SW 1271 (cell line): ENCODE measurements at regions not wholly inside any gene's neighbourhood (a gene's known extent, or its start where the extent isn't known, plus 50 kb on each side); places are given as distances from the start of the nearest gene placed in this dataset.

Experiments used
- DNase-seq, 2 experiments: peaks; one replicate each; lab custom pipeline; 2025; lab: John Stamatoyannopoulos, UW

DNA sequence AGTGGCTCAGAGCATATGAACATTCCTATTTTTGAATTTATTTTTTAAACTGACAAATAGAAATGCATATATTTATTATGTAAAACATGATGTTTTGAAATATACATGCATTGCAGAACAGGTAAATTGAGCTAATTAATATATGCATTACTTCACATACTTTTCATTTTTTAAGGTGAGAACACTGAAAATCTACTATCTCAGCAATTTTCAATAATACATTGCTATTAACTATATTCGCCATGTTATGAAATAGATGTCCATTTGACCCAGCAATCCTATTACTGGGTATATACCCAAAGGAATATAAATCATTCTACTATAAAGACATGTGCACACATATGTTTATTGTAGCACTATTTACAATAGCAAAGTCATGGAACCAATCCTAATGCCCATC lies 717.7 kb upstream of the PIK3C3 start:
- no peak for DNase-seq

DNA sequence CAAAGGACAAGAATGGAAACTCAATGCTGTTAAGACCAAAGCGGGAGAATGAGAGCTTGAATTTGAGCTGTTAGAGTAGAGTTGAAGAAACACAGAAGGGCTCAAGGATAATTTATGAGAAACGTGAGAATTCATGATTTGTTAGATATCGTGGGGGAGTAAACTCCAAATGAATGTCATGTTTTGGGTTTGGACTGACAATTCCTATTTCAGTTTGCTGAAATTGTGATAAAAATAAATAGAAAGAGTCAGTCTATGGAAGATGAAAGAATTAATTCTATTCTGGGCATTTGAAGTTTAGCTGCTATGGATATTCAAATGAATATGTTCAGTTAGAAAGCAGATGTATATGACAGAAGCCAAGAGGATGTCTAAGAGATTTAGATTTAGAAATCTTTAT lies 723.4 kb upstream of the PIK3C3 start:
- DNase-seq, result no peak

DNA sequence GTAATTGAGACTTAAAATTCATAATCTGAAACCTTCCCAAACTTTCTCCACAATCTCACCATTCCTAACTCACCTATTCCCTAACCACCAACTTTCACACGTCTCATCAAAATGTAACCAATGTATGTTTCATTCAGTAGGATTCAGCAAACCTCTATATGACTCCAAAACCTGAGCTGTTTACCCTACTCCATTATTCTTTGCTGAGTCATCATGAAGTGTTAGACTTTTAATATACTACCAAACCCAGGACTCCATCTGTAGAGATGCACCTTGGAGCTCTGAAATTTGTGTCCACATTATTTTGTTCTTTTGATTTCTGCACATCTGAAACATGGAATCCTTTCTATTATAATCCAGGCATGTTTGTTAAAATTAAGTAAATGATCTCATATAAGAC lies 727.0 kb upstream of the PIK3C3 start:
- no peak for DNase-seq

- no peak for DNase-seq
These were observed 728.1 kb upstream of the PIK3C3 start for GRCh38 chr18:41226911-41227310.

GRCh38 chr18:41226186-41226585 lies 728.8 kb upstream of the PIK3C3 start:
- DNase-seq, result no peak

DNA sequence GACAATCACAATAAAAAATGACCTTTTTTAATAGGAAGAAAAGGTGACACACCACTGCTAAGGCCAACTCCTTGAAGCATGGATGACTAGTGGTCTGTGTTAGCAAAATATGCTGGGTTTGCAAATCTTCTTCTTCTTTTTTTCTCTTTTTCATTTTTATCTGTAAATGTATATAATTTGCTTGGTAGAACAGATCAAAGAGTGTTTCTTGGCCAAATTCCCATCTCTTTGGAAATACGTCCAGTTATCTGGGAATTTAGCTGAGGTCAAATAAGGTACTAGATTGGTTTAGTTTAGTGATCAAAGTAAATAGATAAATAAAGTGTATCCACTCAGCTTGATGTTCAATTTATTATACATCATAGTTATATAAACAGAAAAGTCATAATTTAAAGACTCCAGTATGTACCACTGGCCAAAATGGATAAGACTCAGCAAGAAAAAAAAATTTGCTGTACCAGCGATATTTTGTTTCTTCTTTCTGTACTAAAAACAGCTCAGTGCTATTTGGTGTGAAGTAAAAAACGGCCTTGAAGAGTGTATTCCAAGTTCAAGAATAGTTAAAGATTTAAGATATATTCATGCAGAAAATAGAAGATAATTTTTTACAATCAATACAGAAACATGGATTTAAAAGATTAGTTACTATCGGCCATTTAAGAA lies 738.6 kb upstream of the PIK3C3 start:
- DNase-seq, result no peak

DNA sequence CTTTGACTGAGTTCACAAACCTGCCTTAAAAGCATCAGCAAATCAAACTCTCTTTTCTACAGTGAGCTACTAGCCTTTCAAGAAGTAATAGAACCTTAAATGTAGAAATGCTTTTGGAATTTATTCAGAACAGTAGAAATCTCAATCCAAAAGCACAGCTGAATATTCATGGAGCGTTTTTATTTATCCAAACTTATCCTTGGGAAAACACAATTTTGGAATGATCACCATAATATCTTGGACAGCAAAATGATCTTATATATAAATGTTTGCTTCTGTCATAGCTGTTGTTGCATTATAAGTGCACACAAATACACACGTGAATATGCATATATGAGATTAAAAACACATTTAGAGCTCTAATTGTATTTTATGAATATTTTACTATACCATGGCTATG lies 747.3 kb upstream of the PIK3C3 start:
- DNase-seq, result no peak

- no peak for DNase-seq
These were observed 748.6 kb upstream of the PIK3C3 start for GRCh38 chr18:41206341-41206830.

GRCh38 chr18:41199212-41199611 lies 755.8 kb upstream of the PIK3C3 start:
- DNase-seq, result no peak

GRCh38 chr18:41197967-41198366 lies 757.1 kb upstream of the PIK3C3 start:
- no peak for DNase-seq

- no peak for DNase-seq
These were observed 784.7 kb upstream of the PIK3C3 start for GRCh38 chr18:41170346-41170745.

DNA sequence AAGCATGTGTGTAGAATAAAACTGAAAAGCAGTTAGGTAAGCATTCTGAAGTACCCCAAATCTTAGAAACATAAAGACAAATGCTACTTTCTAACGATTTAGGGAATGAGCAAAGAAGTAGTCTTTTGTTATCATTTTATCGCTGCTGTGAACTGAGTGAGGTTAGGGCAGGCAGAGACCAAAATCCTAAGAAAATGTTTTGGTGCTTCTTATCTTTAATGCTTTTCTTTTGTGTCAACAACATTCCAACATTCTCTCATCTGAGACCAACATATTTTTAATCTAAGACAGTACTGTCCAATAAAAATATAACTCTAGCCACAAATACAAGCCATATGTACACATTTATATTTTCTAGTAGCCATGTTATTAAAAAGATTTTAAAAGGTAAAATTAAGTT lies 789.4 kb upstream of the PIK3C3 start:
- DNase-seq, result no peak

- no peak for DNase-seq
These were observed 792.3 kb upstream of the PIK3C3 start for GRCh38 chr18:41162781-41163180.

DNA sequence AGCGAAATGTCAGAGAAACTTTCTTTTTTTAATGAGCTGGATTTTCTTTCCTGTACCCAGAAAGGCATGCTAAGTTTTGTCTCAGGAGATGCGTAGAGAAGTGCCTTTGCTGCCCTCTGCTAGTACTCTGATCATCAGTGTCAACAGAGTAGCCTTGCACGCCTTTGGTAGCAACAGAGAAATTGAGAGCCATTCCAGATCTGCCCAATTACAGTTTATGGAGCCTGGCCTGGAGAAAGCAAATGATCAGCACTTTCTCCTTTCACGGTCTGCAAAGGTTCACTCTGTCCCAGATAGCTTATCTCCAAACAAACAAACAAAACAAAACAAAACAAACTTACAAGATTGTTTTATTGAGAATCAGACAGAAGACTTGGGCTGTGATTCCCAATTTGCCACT lies 792.8 kb upstream of the PIK3C3 start:
- DNase-seq, result no peak

DNA sequence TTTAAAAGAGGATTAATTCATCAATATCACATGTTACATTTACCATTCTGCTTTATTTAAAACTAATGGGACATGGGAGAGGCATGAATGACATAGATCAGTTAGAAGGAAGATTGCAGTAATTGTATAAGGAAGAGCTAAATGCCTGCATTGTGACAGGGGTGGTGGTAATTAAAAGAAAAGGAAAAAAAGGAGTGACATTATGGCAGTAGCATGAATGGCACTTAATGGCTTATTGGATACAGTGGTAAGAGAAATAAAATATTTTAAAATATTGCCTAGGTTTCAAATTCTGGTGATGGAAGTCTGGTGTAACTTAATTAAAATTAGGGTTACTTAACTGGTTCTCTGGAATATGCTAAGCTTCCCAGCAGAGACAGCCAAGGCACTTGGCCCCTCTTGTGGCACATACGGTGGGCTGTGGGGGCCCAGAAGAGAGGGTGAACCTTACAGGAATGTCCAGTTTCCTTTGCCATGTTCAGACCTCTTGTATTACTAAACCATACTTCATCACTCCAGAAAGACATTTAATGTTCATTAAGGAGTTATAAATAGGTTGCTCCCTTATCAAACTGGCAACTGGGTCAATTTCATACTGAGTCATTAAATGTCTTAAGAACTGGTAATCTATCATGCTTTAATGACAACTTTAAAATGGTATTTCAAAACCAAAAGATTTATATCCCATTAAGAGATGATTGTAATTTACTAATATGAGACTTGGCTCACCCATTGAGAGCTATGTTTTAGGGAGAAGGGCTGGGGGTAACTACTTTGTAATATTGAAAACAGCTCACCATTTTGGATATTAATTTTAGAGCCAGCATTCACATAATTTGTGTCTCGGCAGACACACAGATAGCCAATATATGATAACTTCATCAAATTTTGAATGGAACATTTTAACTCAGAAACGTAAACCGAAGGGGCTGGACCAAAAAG lies 798.9 kb upstream of the PIK3C3 start:
- DNase-seq, result no peak

GRCh38 chr18:41155025-41155424 lies 800.0 kb upstream of the PIK3C3 start:
- no peak for DNase-seq

GRCh38 chr18:41153871-41154270 lies 801.2 kb upstream of the PIK3C3 start:
- DNase-seq, result no peak

GRCh38 chr18:41150316-41150715 lies 804.7 kb upstream of the PIK3C3 start:
- no peak for DNase-seq

DNA sequence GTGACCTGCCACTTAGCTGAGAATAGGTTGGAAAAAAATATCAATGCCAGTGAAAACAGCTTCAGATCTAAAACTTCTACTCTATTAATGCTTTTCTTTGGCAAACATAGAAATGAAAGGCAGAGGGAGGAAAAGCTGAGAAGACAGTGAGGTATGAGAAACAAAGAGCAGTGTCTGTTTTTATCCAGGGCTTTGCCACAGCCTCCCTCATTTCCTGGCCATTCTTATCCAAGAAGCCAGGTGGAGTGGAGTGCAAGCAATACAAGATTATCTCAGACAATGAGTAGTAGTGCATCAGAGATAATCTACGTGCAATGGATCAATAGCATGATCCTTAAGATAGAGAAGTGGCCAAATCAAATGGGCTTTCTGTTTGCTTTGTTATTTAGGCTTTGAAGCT lies 808.7 kb upstream of the PIK3C3 start:
- no peak for DNase-seq

GRCh38 chr18:41145516-41145915 lies 809.5 kb upstream of the PIK3C3 start:
- DNase-seq, result no peak

GRCh38 chr18:41144441-41144840 lies 810.6 kb upstream of the PIK3C3 start:
- no peak for DNase-seq

DNA sequence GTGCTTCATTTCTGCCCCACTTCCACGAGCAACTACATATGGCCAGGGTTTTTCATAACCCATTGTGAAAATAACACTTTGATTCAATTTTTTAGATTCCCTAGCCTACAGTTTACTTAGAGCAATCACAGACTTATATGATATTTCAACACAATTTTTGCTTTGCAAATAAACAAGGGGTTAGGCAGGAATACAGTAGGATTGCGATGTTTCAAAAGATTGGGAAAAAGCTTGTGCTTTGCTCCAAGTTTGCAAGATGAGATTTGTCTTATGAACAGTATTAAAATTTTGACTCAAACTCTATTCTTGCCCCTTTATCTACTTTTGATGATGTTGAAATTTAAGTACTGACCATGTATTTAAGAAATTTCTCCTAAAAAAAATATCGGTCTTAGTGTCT lies 814.5 kb upstream of the PIK3C3 start:
- no peak for DNase-seq

- DNase-seq, result no peak
These were observed 819.9 kb upstream of the PIK3C3 start for GRCh38 chr18:41135146-41135545.
